Stomach (tissue), 8 donors: ENCODE measurements at regions not wholly inside any gene's neighbourhood (a gene's known extent, or its start where the extent isn't known, plus 50 kb on each side); places are given as distances from the start of the nearest gene placed in this dataset.

Source experiments
- DNase-seq, 2 donors: peaks; one replicate each; pipeline versions ENCODE4 v3.0.0 to v3.0.0-alpha.2; 2013 to 2019
- H3K27ac ChIP-seq, 5 donors: fragments of 200-600 bp in 4 of 5; sonication (generic) in 4 of 5; one replicate each; pipeline ENCODE4 v1.5.1; 2013 to 2019; ENCODE audit warnings: mild to moderate bottlenecking in 1 of 5, moderate library complexity in 1 of 5
- H3K27me3 ChIP-seq, 3 donors: fragments of 200-600 bp; sonication (generic); one replicate each; pipeline ENCODE4 v1.5.1; 2017 to 2019; ENCODE audit warnings: mixed run types in 1 of 3
- H3K36me3 ChIP-seq, 4 donors: fragments of 200-600 bp; sonication (generic); 1 replicate in 3 of 4; 2 replicates in 1 of 4; pipeline ENCODE4 v1.5.1; 2016 to 2019
- H3K4me1 ChIP-seq, 4 donors: fragments of 200-600 bp; sonication (generic); one replicate each; pipeline ENCODE4 v1.5.1; 2016 to 2019
- H3K4me3 ChIP-seq, 4 donors: fragments of 200-600 bp; sonication (generic) in 3 of 4; one replicate each; pipeline ENCODE4 v1.5.1; 2016 to 2019; ENCODE audit warnings: mild to moderate bottlenecking in 1 of 4
- H3K9me3 ChIP-seq, 4 donors: fragments of 200-600 bp; sonication (generic); one replicate each; pipeline ENCODE4 v1.5.1; 2016 to 2019
- EP300 ChIP-seq: sonication (generic); formaldehyde crosslinking; IDR thresholded peaks from one replicate; pipeline ENCODE4 v1.6.1; 2017; ENCODE audit warnings: antibody characterized with exemption
- POLR2A ChIP-seq, 4 donors: fragments of 450-650 bp; IDR thresholded peaks; one replicate each; pipeline ENCODE4 v1.6.1; 2016; ENCODE audit warnings: antibody characterized with exemption in 4 of 4, control low read depth in 2 of 4, mild to moderate bottlenecking in 1 of 4, moderate library complexity in 1 of 4
- POLR2AphosphoS5 ChIP-seq, 3 donors: sonication (generic); formaldehyde crosslinking; IDR thresholded peaks; one replicate each; pipeline ENCODE4 v1.6.1; 2016; ENCODE audit warnings: antibody characterized with exemption in 3 of 3
- WGBS, 5 donors: extraction: QIAGEN DNeasy Blood & Tissue Kit in 3 of 5; methylation state at CpG; one replicate each; pipeline versions ENCODE4 v1.1.5 to v1.1.7; 2013 to 2018; 5-methylcytosine and 5-hydroxymethylcytosine counted together
- intact Hi-C: fragments of 100-400 bp; cut with DNase I; formaldehyde crosslinking; loops from one replicate; pipeline ENCODE4 v1.15.1; 2023; ENCODE audit warnings: low total_unique reads
- TF ChIP-seq, protein P1 (sequence below), 7 experiments: fragments of 450-650 bp in 4 of 7; fragments of 200-600 bp in 3 of 7; sonication (generic) in 3 of 7; IDR thresholded peaks; one replicate each; pipeline ENCODE4 v1.5.1; 2016 to 2019; ENCODE audit warnings: antibody characterized with exemption in 7 of 7, control low read depth in 2 of 7, mild to moderate bottlenecking in 1 of 7
- donor health status: healthy with polysubstance abuse.
- donor health status: Bipolar disorder and iron deficiency.
- donor health status: healthy.

DNA sequence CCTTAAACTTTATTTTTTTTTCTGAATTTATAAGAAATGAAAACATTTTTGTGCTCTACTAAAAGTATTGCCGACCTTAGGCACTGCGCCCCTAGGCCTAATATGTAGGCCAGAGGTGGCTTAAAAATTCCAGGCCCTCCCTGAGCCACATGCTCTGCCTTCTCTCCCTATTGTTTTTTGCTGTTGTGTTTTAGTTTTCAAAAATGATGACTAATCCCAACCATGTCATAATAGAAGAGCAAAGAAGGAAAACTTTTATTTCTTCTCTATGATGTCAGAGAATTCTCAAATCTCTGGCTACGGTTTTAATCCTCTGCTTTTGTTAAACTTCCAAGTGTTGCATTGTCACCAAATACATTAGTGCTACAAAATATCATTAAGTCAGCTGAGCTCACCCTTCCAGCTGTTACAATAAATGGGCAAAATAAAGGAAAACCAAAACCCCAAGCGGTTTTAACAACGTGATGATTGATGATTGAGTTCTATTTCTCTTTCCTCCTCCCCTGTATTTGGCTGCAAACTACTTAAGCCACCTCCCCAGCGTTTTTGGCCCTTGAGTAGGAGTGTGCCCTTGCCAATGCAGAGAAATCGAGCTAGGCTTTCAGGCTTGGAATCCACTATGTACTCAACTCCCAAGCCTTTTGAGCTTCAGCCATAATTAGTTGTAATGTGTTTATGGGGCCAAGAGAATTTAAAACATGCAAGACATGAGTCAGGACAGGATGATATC is 163.5 kb upstream of the POU3F3 start:
- intact Hi-C loops, result no loop called here
- Histone ChIP-seq H3K36me3 (no peaks in the 10 kb centered on the region), H3K27me3 (no peaks in the 10 kb centered on the region), H3K27ac (no peak overlapping the region), H3K4me1 (no peaks in the 10 kb centered on the region), H3K9me3 (no peaks in the 10 kb centered on the region), H3K4me3 (no peak overlapping the region)
- TF ChIP-seq POLR2AphosphoS5 (IDR thresholded peaks at IDR 0.05) (no peak), POLR2A (IDR thresholded peaks at IDR 0.05) (no peak), EP300 (no peak)
- TF ChIP-seq, protein P1, sequence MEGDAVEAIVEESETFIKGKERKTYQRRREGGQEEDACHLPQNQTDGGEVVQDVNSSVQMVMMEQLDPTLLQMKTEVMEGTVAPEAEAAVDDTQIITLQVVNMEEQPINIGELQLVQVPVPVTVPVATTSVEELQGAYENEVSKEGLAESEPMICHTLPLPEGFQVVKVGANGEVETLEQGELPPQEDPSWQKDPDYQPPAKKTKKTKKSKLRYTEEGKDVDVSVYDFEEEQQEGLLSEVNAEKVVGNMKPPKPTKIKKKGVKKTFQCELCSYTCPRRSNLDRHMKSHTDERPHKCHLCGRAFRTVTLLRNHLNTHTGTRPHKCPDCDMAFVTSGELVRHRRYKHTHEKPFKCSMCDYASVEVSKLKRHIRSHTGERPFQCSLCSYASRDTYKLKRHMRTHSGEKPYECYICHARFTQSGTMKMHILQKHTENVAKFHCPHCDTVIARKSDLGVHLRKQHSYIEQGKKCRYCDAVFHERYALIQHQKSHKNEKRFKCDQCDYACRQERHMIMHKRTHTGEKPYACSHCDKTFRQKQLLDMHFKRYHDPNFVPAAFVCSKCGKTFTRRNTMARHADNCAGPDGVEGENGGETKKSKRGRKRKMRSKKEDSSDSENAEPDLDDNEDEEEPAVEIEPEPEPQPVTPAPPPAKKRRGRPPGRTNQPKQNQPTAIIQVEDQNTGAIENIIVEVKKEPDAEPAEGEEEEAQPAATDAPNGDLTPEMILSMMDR (IDR thresholded peaks at IDR 0.05), result no peak
- peak in 1 of 2 donors; percentile 26 for DNase-seq
- 57 to 70% (median 65%) methylated on average over 7 of the region's 7 CpGs for whole genome bisulfite sequencing, 5 donors

DNA sequence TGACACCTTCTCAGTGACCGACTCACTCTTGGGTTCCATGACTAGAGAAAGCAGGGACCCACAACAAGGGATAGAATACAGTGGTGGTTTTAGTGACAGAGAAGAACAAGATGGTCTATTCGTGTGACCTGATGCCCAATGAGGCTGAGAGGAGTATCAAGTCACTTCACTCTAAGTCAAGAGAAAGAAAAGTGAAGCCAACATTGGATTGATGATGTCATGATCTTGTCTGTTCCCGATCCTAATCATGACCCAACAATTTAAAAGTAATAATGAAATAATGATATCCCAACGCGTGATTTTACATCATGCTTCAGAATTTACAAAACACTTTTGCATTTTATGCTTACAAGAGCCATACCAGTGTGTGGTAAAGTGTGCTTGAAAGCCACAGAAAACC is 155.6 kb upstream of the POU3F3 start:
- no peaks in the 10 kb centered on the region for H3K4me1 ChIP-seq
- 67 to 88% (median 78%) methylated on average over 5 of the region's 5 CpGs for WGBS, 5 donors
- no peak for TF ChIP-seq EP300
- TF ChIP-seq POLR2A (IDR thresholded peaks at IDR 0.05), result no peak
- TF ChIP-seq, protein P1 (IDR thresholded peaks at IDR 0.05), result no peak
- TF ChIP-seq POLR2AphosphoS5 (IDR thresholded peaks at IDR 0.05), result no peak
- intact Hi-C loops, result no loop called here
- no peaks in the 10 kb centered on the region for H3K36me3 ChIP-seq
- H3K27me3 ChIP-seq, result no peaks in the 10 kb centered on the region
- no peak for DNase-seq
- H3K9me3 ChIP-seq, result no peaks in the 10 kb centered on the region
- H3K27ac ChIP-seq, result no peak overlapping the region
- H3K4me3 ChIP-seq, result no peak overlapping the region

DNA sequence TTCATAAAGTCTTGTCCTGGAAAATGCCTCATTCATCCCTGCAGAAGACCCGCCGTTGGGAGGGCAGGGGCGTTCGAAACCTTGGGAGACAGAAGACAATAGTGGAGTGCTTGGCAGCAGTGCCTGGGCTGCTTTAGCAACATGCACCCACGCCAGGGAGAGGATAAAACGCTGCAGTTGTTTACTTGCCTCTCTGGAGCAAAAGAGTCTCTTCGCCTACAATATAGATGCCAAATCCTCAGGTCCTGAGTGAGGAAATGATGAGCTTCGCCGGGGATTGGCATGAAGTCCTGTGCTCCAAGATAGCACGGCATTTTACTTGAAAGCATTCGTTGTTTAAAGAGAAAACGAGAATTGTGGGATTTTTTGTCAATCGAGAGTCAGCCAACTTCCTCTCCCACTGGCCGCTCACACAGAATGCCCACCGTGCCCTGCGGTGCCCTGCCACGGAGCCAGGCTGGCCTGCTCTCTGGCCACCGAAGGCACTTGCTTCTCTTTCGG is 152.5 kb upstream of the POU3F3 start:
- 74 to 81% (median 78%) methylated on average over 19 of the region's 19 CpGs for WGBS, 5 donors
- DNase-seq, result no peak
- H3K27me3 ChIP-seq, result peaks cover 0 to 4% (median 0%) of the 10 kb centered on the region in 3 donors
- H3K4me3 ChIP-seq, result no peak overlapping the region
- intact Hi-C loops, result no loop called here
- TF ChIP-seq EP300, result no peak
- TF ChIP-seq, protein P1 (IDR thresholded peaks at IDR 0.05), result no peak
- TF ChIP-seq POLR2AphosphoS5 (IDR thresholded peaks at IDR 0.05), result no peak
- TF ChIP-seq POLR2A (IDR thresholded peaks at IDR 0.05), result no peak
- no peak overlapping the region for H3K27ac ChIP-seq
- no peaks in the 10 kb centered on the region for H3K9me3 ChIP-seq
- no peaks in the 10 kb centered on the region for H3K36me3 ChIP-seq
- H3K4me1 ChIP-seq, result no peaks in the 10 kb centered on the region

DNA sequence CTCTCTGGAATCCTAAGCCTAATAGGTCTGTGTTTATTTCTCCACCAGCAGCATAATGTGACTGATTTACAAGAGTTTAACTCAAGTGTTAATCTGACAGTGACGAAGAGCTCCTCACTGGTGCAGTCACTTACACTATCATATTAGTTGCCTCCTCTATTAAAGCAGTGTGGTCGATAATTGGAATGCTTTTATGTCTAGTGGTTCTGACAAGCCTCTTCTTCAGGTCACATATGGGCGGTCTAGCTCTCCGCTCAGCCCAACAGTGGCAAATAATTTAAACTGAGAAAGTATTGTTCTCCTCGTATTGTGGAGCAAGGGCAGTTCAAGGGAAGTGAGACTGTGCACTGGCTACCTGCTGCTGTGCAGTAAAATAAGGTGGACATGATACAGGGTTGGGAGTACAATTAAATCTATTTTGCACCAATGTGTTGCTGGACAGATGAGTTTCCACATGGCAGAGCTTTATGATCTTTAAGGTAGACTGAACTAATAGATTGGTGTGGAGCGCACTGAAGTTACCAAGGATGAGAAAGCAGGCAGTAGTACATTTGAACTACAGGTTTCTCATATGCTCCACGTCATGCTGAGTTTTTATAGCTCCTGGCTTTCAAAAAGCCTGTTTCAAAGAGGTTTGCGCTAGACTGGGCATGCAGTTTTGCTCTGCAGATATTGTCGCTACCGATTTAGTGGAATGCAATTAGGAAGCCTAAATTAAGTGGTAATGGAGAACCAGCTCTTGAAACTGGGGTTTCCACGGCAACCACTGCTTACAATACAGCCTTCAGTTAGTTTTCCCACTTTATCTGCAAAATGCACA is 151.7 kb upstream of the POU3F3 start:
- DNase-seq, result peak in 1 of 2 donors; percentile 20
- Histone ChIP-seq H3K4me1 (no peaks in the 10 kb centered on the region), H3K36me3 (no peaks in the 10 kb centered on the region), H3K9me3 (no peaks in the 10 kb centered on the region), H3K4me3 (no peak overlapping the region), H3K27me3 (peaks cover 0 to 4% (median 0%) of the 10 kb centered on the region in 3 donors), H3K27ac (no peak overlapping the region)
- WGBS, 5 donors, result 49 to 60% (median 54%) methylated on average over 11 of the region's 11 CpGs
- TF ChIP-seq, protein P1 (IDR thresholded peaks at IDR 0.05), result no peak
- TF ChIP-seq POLR2AphosphoS5 (IDR thresholded peaks at IDR 0.05), result no peak
- TF ChIP-seq POLR2A (IDR thresholded peaks at IDR 0.05), result no peak
- no peak for TF ChIP-seq EP300
- intact Hi-C loops, result no loop called here
